ENCODE measurements at regions not wholly inside any gene's neighbourhood (a gene's known extent, or its start where the extent isn't known, plus 50 kb on each side); places are given as distances from the start of the nearest gene placed in this dataset.

GRCh38 chr13:68996668-68997025 lies 1111.0 kb upstream of the ATXN8OS start:
- no peaks in the 10 kb centered on the region for H3K36me3 ChIP-seq (ENCODE audit: control insufficient read depth in 1 of 2, insufficient read depth in 2 of 2, low read length in 2 of 2)
- no peak overlapping the region for H3K4me3 ChIP-seq (ENCODE audit: low read depth in 1 of 2, low read length in 2 of 2)
- H3K27me3 ChIP-seq (ENCODE audit: low read depth, low read length): no peaks in the 10 kb centered on the region
- peaks cover 0 to 2% of the 10 kb centered on the region in 2 donors for H3K9me3 ChIP-seq (ENCODE audit: control insufficient read depth in 1 of 2, low read length in 2 of 2)
- H3K27ac ChIP-seq (ENCODE audit: low read length): no peak overlapping the region
- no peaks in the 10 kb centered on the region for H3K4me1 ChIP-seq (ENCODE audit: control insufficient read depth in 1 of 2, insufficient read depth in 2 of 2, low read length in 2 of 2)

GRCh38 chr13:68995972-68996667 lies 1111.5 kb upstream of the ATXN8OS start:
- Histone ChIP-seq H3K36me3 (ENCODE audit: control insufficient read depth in 1 of 2, insufficient read depth in 2 of 2, low read length in 2 of 2) (no peaks in the 10 kb centered on the region), H3K27ac (ENCODE audit: low read length) (no peak overlapping the region), H3K27me3 (ENCODE audit: low read depth, low read length) (no peaks in the 10 kb centered on the region), H3K4me3 (ENCODE audit: low read depth in 1 of 2, low read length in 2 of 2) (no peak overlapping the region), H3K9me3 (ENCODE audit: control insufficient read depth in 1 of 2, low read length in 2 of 2) (peaks cover 0 to 2% of the 10 kb centered on the region in 2 donors), H3K4me1 (ENCODE audit: control insufficient read depth in 1 of 2, insufficient read depth in 2 of 2, low read length in 2 of 2) (no peaks in the 10 kb centered on the region)

- Histone ChIP-seq H3K4me1 (ENCODE audit: control insufficient read depth in 1 of 2, insufficient read depth in 2 of 2, low read length in 2 of 2) (no peaks in the 10 kb centered on the region), H3K36me3 (ENCODE audit: control insufficient read depth in 1 of 2, insufficient read depth in 2 of 2, low read length in 2 of 2) (no peaks in the 10 kb centered on the region), H3K27me3 (ENCODE audit: low read depth, low read length) (no peaks in the 10 kb centered on the region), H3K4me3 (ENCODE audit: low read depth in 1 of 2, low read length in 2 of 2) (no peak overlapping the region), H3K27ac (ENCODE audit: low read length) (no peak overlapping the region), H3K9me3 (ENCODE audit: control insufficient read depth in 1 of 2, low read length in 2 of 2) (no peaks in the 10 kb centered on the region)
Measured at GRCh38 chr13:68993154-68993553, 1114.5 kb upstream of the ATXN8OS start.

GRCh38 chr13:68988176-68988575 lies 1119.5 kb upstream of the ATXN8OS start:
- Histone ChIP-seq H3K27me3 (ENCODE audit: low read depth, low read length) (no peaks in the 10 kb centered on the region), H3K27ac (ENCODE audit: low read length) (no peak overlapping the region), H3K4me3 (ENCODE audit: low read depth in 1 of 2, low read length in 2 of 2) (no peak overlapping the region), H3K9me3 (ENCODE audit: control insufficient read depth in 1 of 2, low read length in 2 of 2) (peaks cover 0 to 3% of the 10 kb centered on the region in 2 donors), H3K4me1 (ENCODE audit: control insufficient read depth in 1 of 2, insufficient read depth in 2 of 2, low read length in 2 of 2) (no peaks in the 10 kb centered on the region), H3K36me3 (ENCODE audit: control insufficient read depth in 1 of 2, insufficient read depth in 2 of 2, low read length in 2 of 2) (no peaks in the 10 kb centered on the region)

- Histone ChIP-seq H3K27ac (ENCODE audit: low read length) (no peak overlapping the region), H3K4me1 (ENCODE audit: control insufficient read depth in 1 of 2, insufficient read depth in 2 of 2, low read length in 2 of 2) (no peaks in the 10 kb centered on the region), H3K9me3 (ENCODE audit: control insufficient read depth in 1 of 2, low read length in 2 of 2) (peaks cover 0 to 3% of the 10 kb centered on the region in 2 donors), H3K4me3 (ENCODE audit: low read depth in 1 of 2, low read length in 2 of 2) (no peak overlapping the region), H3K27me3 (ENCODE audit: low read depth, low read length) (no peaks in the 10 kb centered on the region), H3K36me3 (ENCODE audit: control insufficient read depth in 1 of 2, insufficient read depth in 2 of 2, low read length in 2 of 2) (no peaks in the 10 kb centered on the region)
Measured at GRCh38 chr13:68987585-68987984, 1120.0 kb upstream of the ATXN8OS start.

GRCh38 chr13:68984688-68985319 lies 1122.8 kb upstream of the ATXN8OS start:
- Histone ChIP-seq H3K27ac (ENCODE audit: low read length) (no peak overlapping the region), H3K27me3 (ENCODE audit: low read depth, low read length) (no peaks in the 10 kb centered on the region), H3K4me3 (ENCODE audit: low read depth in 1 of 2, low read length in 2 of 2) (no peak overlapping the region), H3K4me1 (ENCODE audit: control insufficient read depth in 1 of 2, insufficient read depth in 2 of 2, low read length in 2 of 2) (no peaks in the 10 kb centered on the region), H3K9me3 (ENCODE audit: control insufficient read depth in 1 of 2, low read length in 2 of 2) (peaks cover 0 to 3% of the 10 kb centered on the region in 2 donors), H3K36me3 (ENCODE audit: control insufficient read depth in 1 of 2, insufficient read depth in 2 of 2, low read length in 2 of 2) (no peaks in the 10 kb centered on the region)

GRCh38 chr13:68982961-68983619 lies 1124.5 kb upstream of the ATXN8OS start:
- H3K36me3 ChIP-seq (ENCODE audit: control insufficient read depth in 1 of 2, insufficient read depth in 2 of 2, low read length in 2 of 2): no peaks in the 10 kb centered on the region
- no peaks in the 10 kb centered on the region for H3K27me3 ChIP-seq (ENCODE audit: low read depth, low read length)
- H3K4me1 ChIP-seq (ENCODE audit: control insufficient read depth in 1 of 2, insufficient read depth in 2 of 2, low read length in 2 of 2): no peaks in the 10 kb centered on the region
- H3K4me3 ChIP-seq (ENCODE audit: low read depth in 1 of 2, low read length in 2 of 2): no peak overlapping the region
- peaks cover 0 to 3% of the 10 kb centered on the region in 2 donors for H3K9me3 ChIP-seq (ENCODE audit: control insufficient read depth in 1 of 2, low read length in 2 of 2)
- H3K27ac ChIP-seq (ENCODE audit: low read length): no peak overlapping the region

- H3K9me3 ChIP-seq (ENCODE audit: control insufficient read depth in 1 of 2, low read length in 2 of 2): no peaks in the 10 kb centered on the region
- H3K4me1 ChIP-seq (ENCODE audit: control insufficient read depth in 1 of 2, insufficient read depth in 2 of 2, low read length in 2 of 2): no peaks in the 10 kb centered on the region
- H3K4me3 ChIP-seq (ENCODE audit: low read depth in 1 of 2, low read length in 2 of 2): no peak overlapping the region
- no peak overlapping the region for H3K27ac ChIP-seq (ENCODE audit: low read length)
- H3K36me3 ChIP-seq (ENCODE audit: control insufficient read depth in 1 of 2, insufficient read depth in 2 of 2, low read length in 2 of 2): no peaks in the 10 kb centered on the region
- H3K27me3 ChIP-seq (ENCODE audit: low read depth, low read length): no peaks in the 10 kb centered on the region
Measured at GRCh38 chr13:68976287-68976686, 1131.3 kb upstream of the ATXN8OS start.

GRCh38 chr13:68970532-68970931 lies 1137.1 kb upstream of the ATXN8OS start:
- Histone ChIP-seq H3K27ac (ENCODE audit: low read length) (no peak overlapping the region), H3K27me3 (ENCODE audit: low read depth, low read length) (no peaks in the 10 kb centered on the region), H3K4me1 (ENCODE audit: control insufficient read depth in 1 of 2, insufficient read depth in 2 of 2, low read length in 2 of 2) (no peaks in the 10 kb centered on the region), H3K36me3 (ENCODE audit: control insufficient read depth in 1 of 2, insufficient read depth in 2 of 2, low read length in 2 of 2) (no peaks in the 10 kb centered on the region), H3K4me3 (ENCODE audit: low read depth in 1 of 2, low read length in 2 of 2) (no peak overlapping the region), H3K9me3 (ENCODE audit: control insufficient read depth in 1 of 2, low read length in 2 of 2) (no peaks in the 10 kb centered on the region)

GRCh38 chr13:68948586-68948985 lies 1159.0 kb upstream of the ATXN8OS start:
- Histone ChIP-seq H3K4me1 (ENCODE audit: control insufficient read depth in 1 of 2, insufficient read depth in 2 of 2, low read length in 2 of 2) (no peaks in the 10 kb centered on the region), H3K27ac (ENCODE audit: low read length) (no peak overlapping the region), H3K27me3 (ENCODE audit: low read depth, low read length) (no peaks in the 10 kb centered on the region), H3K36me3 (ENCODE audit: control insufficient read depth in 1 of 2, insufficient read depth in 2 of 2, low read length in 2 of 2) (no peaks in the 10 kb centered on the region), H3K4me3 (ENCODE audit: low read depth in 1 of 2, low read length in 2 of 2) (no peak overlapping the region), H3K9me3 (ENCODE audit: control insufficient read depth in 1 of 2, low read length in 2 of 2) (no peaks in the 10 kb centered on the region)

- Histone ChIP-seq H3K9me3 (ENCODE audit: control insufficient read depth in 1 of 2, low read length in 2 of 2) (no peaks in the 10 kb centered on the region), H3K27me3 (ENCODE audit: low read depth, low read length) (no peaks in the 10 kb centered on the region), H3K27ac (ENCODE audit: low read length) (no peak overlapping the region), H3K4me1 (ENCODE audit: control insufficient read depth in 1 of 2, insufficient read depth in 2 of 2, low read length in 2 of 2) (no peaks in the 10 kb centered on the region), H3K4me3 (ENCODE audit: low read depth in 1 of 2, low read length in 2 of 2) (no peak overlapping the region), H3K36me3 (ENCODE audit: control insufficient read depth in 1 of 2, insufficient read depth in 2 of 2, low read length in 2 of 2) (no peaks in the 10 kb centered on the region)
Measured at GRCh38 chr13:68944272-68944671, 1163.4 kb upstream of the ATXN8OS start.

All from muscle layer of duodenum (tissue), 2 donors.